K562 (cell line): ENCODE measurements at regions not wholly inside any gene's neighbourhood (a gene's known extent, or its start where the extent isn't known, plus 50 kb on each side); places are given as distances from the start of the nearest gene placed in this dataset.

Experiments used
- ATAC-seq: fragments of 200-7000 bp; cut with Tn5 transposase; 3 replicates; pipeline ENCODE4 v1.9.1; 2020; ENCODE audit warnings: moderate library complexity
- BruUV-seq: library from RNA; stranded (reverse); fragments of 400-500 nt; replicated peaks from 2 replicates; lab custom pipeline; 2021; lab: Mats Ljungman, UMichigan
- CTCF ChIA-PET: fragments of 300-600 bp; formaldehyde crosslinking; extraction: SDS; loops from one replicate; lab custom pipeline; 2021; ENCODE audit warnings: low intra/inter-chr PET ratio; lab: Yijun Ruan, JAX
- POLR2A ChIA-PET: fragments of 300-600, 350-650 bp; sonication (Branson Sonifier 250); formaldehyde crosslinking; extraction: SDS; loops from one replicate; lab custom pipeline; 2021; ENCODE audit warnings: antibody characterized with exemption, inconsistent platforms; lab: Yijun Ruan, JAX
- DNase-seq, 4 experiments: peaks; one replicate each; pipeline versions ENCODE4 v3.0.0 to v3.0.0-alpha.2; 2011 to 2018; ENCODE audit warnings: low spot score in 3 of 4, mixed read lengths in 3 of 4; ENCODE audit errors: extremely low read depth in 1 of 4
- FAIRE-seq: peaks from 2 replicates; lab custom pipeline; 2011; peaks lifted over from hg19 to GRCh38; lab: Jason Lieb, UNC
- H2AFZ ChIP-seq: 2 replicates; pipeline ENCODE4 v1.6.0; 2011; ENCODE audit warnings: low read depth, low read length, control low read depth, inconsistent platforms
- H3K27ac ChIP-seq: fragments of 200-600 bp; 3 replicates; pipeline ENCODE4 v1.8.0; 2011; ENCODE audit warnings: low read depth, mild to moderate bottlenecking, control low read depth, inconsistent platforms, low read length, moderate library complexity, mixed read lengths; ENCODE audit errors: extremely low read depth
- H3K27me3 ChIP-seq, 2 experiments: fragments of 300-600 bp in 1 of 2; 2 replicates in 1 of 2; 3 replicates in 1 of 2; pipeline versions ENCODE4 v1.6.0 to v1.8.0; 2011; ENCODE audit warnings: inconsistent platforms in 2 of 2, low read length in 2 of 2, mild to moderate bottlenecking in 1 of 2, mixed read lengths in 1 of 2, moderate library complexity in 1 of 2; ENCODE audit not compliant: control insufficient read depth in 2 of 2, insufficient read depth in 2 of 2
- H3K36me3 ChIP-seq: fragments of 300-600 bp; 3 replicates; pipeline ENCODE4 v1.8.0; 2011; ENCODE audit warnings: mild to moderate bottlenecking, low read length, inconsistent platforms; ENCODE audit not compliant: control insufficient read depth, insufficient read depth
- H3K4me1 ChIP-seq, 2 experiments: fragments of 200-600 bp in 1 of 2; replicated peaks in 1 of 2; 2 replicates in 1 of 2; 3 replicates in 1 of 2; pipeline versions ENCODE4 v1.5.1 to v1.8.0; 2011; ENCODE audit warnings: inconsistent platforms in 2 of 2, low read length in 2 of 2, mild to moderate bottlenecking in 1 of 2, mixed read lengths in 1 of 2, moderate library complexity in 1 of 2; ENCODE audit not compliant: control insufficient read depth in 2 of 2, insufficient read depth in 2 of 2
- H3K4me2 ChIP-seq: 2 replicates; pipeline ENCODE4 v1.6.1; 2011; ENCODE audit warnings: low read length, control low read depth, inconsistent platforms, mixed read lengths; ENCODE audit not compliant: insufficient read depth
- H3K4me3 ChIP-seq: fragments of 200-600 bp; sonication (generic), shearing (Covaris generic); 2 replicates; pipeline ENCODE4 v1.5.1; 2016; ENCODE audit warnings: control low read depth, inconsistent platforms
- H3K79me2 ChIP-seq: fragments of 200-600 bp; 3 replicates; pipeline ENCODE4 v1.8.0; 2011; ENCODE audit warnings: low read length, inconsistent platforms; ENCODE audit not compliant: control insufficient read depth, insufficient read depth
- H3K9ac ChIP-seq, 2 experiments: 2 replicates each; pipeline versions ENCODE4 v1.6.0 to v1.6.1; 2011; ENCODE audit warnings: low read depth in 2 of 2, low read length in 2 of 2, control low read depth in 1 of 2, inconsistent platforms in 1 of 2, mild to moderate bottlenecking in 1 of 2, mixed read lengths in 1 of 2; ENCODE audit not compliant: insufficient read depth in 1 of 2
- H3K9me1 ChIP-seq: one replicate; pipeline ENCODE4 v1.6.0; 2011; ENCODE audit warnings: inconsistent platforms, mild to moderate bottlenecking, low read length, moderate library complexity; ENCODE audit not compliant: control insufficient read depth, insufficient read depth
- H3K9me3 ChIP-seq: replicated peaks from 2 replicates; pipeline ENCODE4 v1.5.1; 2011; ENCODE audit warnings: low read depth, low read length, inconsistent platforms; ENCODE audit not compliant: control insufficient read depth, insufficient read depth
- H4K20me1 ChIP-seq: replicated peaks from 2 replicates; pipeline ENCODE4 v1.6.1; 2011; ENCODE audit warnings: low read length, inconsistent platforms, mixed read lengths; ENCODE audit not compliant: control insufficient read depth, insufficient read depth
- CTBP1 ChIP-seq: fragments of 450-650 bp; IDR thresholded peaks from 2 replicates; pipeline ENCODE4 v1.6.1; 2016; ENCODE audit warnings: borderline replicate concordance
- FUS ChIP-seq: fragments of 200-400 bp; formaldehyde crosslinking; optimal IDR thresholded peaks from 2 replicates; pipeline ENCODE3; 2017; ENCODE audit warnings: low read depth, low read length
- NFATC3 ChIP-seq: fragments of 450-650 bp; IDR thresholded peaks from 2 replicates; pipeline ENCODE4 v1.6.1; 2017; ENCODE audit warnings: mild to moderate bottlenecking
- NR2C1 ChIP-seq, 2 experiments: fragments of 450-650 bp; IDR thresholded peaks; 2 replicates each; pipeline ENCODE4 v1.6.1; 2017; ENCODE audit warnings: mild to moderate bottlenecking in 2 of 2, antibody characterized with exemption in 1 of 2, inconsistent platforms in 1 of 2, missing compliant biosample characterization in 1 of 2, missing genetic modification characterization in 1 of 2
- POLR3G ChIP-seq: IDR thresholded peaks from 2 replicates; pipeline ENCODE4 v1.6.1; 2011; ENCODE audit not compliant: insufficient read length, insufficient replicate concordance; ENCODE audit errors: extremely low read depth
- STAT5B ChIP-seq: fragments of 250-450 bp; sonication (Bioruptor Pico); IDR thresholded peaks from 2 replicates; pipeline ENCODE4 v1.8.0; 2021; ENCODE audit warnings: mild to moderate bottlenecking, inconsistent platforms
- TCFL5 ChIP-seq: fragments of 250-450 bp; sonication (Bioruptor Pico); conservative IDR thresholded peaks from 2 replicates; pipeline ENCODE4 v1.6.1; 2021; ENCODE audit warnings: mild to moderate bottlenecking, moderate library complexity, matching md5 sums
- ZNF696 ChIP-seq: fragments of 250-450 bp; sonication (Bioruptor Pico); conservative IDR thresholded peaks from 2 replicates; pipeline ENCODE4 v1.4.0; 2020; ENCODE audit warnings: mild to moderate bottlenecking, moderate library complexity
- ZNF75A ChIP-seq: fragments of 450-650 bp; formaldehyde crosslinking; IDR thresholded peaks from 2 replicates; pipeline ENCODE4 v1.4.0; 2020; ENCODE audit warnings: mild to moderate bottlenecking
- WGBS: fragments of 100-300 bp; shearing (Covaris generic); methylation state at CpG from one replicate; pipeline ENCODE4 v1.1.6; 2016; ENCODE audit warnings: low coverage, mixed read lengths; ENCODE audit not compliant: insufficient coverage; ENCODE audit errors: missing lambda C conversion rate; 5-methylcytosine and 5-hydroxymethylcytosine counted together
- in situ Hi-C: fragments of 300-500 bp; cut with MboI; formaldehyde crosslinking; loops from 4 replicates; pipeline ENCODE4 v1.15.0; 2018; ENCODE audit warnings: inconsistent platforms, mixed read lengths
- intact Hi-C: fragments of 100-400 bp; cut with micrococcal nuclease; formaldehyde crosslinking; loops from 2 replicates; pipeline ENCODE4 v1.14.2; 2022
- TF ChIP-seq, protein P1 (sequence below): sonication (generic); formaldehyde crosslinking; IDR thresholded peaks from 2 replicates; pipeline ENCODE4 v1.8.1; 2023; ENCODE audit warnings: mild to moderate bottlenecking, missing genetic modification reagents
- TF ChIP-seq, protein P2 (sequence below): fragments of 200-800 bp; sonication (Bioruptor generic); IDR thresholded peaks from 2 replicates; pipeline ENCODE4 v1.6.1; 2017; ENCODE audit warnings: missing genetic modification characterization, missing compliant biosample characterization
- TF ChIP-seq, protein P3 (sequence below), 2 experiments: fragments of 450-650 bp; formaldehyde crosslinking in 1 of 2; IDR thresholded peaks; 2 replicates each; pipeline versions ENCODE4 v1.4.0 to v1.6.1; 2014 to 2020; ENCODE audit warnings: mild to moderate bottlenecking in 2 of 2, borderline replicate concordance in 1 of 2, low read depth in 1 of 2

DNA sequence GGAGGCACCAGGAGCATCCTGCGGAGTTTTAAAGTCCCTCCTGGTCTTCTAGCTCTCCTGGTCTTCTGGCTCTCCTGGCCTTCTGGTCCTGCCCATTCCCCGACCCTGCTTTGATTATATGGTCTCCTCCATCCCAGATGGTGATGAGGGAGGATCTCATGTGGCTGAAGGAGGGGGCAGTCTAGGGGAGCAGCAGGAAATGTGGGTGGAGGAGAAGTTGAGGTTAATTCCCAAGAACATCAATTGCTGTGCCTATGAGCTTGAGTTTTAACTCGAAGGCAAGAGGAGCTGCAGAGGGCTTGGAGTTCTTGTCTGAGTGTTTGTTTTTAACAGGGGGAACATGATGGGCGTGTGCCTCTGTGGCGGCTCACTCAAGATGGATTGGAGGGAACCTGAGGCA, 408.8 kb downstream of the MATN1 start:
- ChIA-PET POLR2A (interaction anchor here (0.9 kb wide), 1 partner anchor 10 kb away, joined by 7 read pairs; no protein-coding TSS in a partner anchor), CTCF (no interaction called here)
- Histone ChIP-seq H3K27me3 (peaks cover 0 to 8% of the 10 kb centered on the region in 2 experiments; a peak in 3 of 5 replicates), H3K4me1 (no peaks in the 10 kb centered on the region), H3K36me3 (no peaks in the 10 kb centered on the region), H3K4me2 (no peak overlapping the region), H3K4me3 (no peak overlapping the region), H3K79me2 (no peaks in the 10 kb centered on the region), H4K20me1 (no peaks in the 10 kb centered on the region), H3K9ac (no peak overlapping the region), H3K9me1 (no peaks in the 10 kb centered on the region), H3K27ac (no peak overlapping the region), H3K9me3 (no peaks in the 10 kb centered on the region), H2AFZ (no peak overlapping the region)
- no peak for FAIRE-seq
- intact Hi-C loops, result no loop called here
- WGBS, result 3% methylated on average over 4 of the region's 5 CpGs
- DNase-seq, result no peak
- in situ Hi-C loops, result no loop called here
- BruUV-seq, result no TSS peak
- no peak for ATAC-seq
- no peak for TF ChIP-seq STAT5B (CRISPR knock-in tag)
- TF ChIP-seq TCFL5 (CRISPR knock-in tag), result no peak
- no peak for TF ChIP-seq POLR3G
- TF ChIP-seq ZNF75A (CRISPR knock-in tag), result no peak
- no peak for TF ChIP-seq CTBP1
- TF ChIP-seq NR2C1 (IDR thresholded peaks at IDR 0.05), result no peak
- no peak for TF ChIP-seq NR2C1 (tag; IDR thresholded peaks at IDR 0.05)
- TF ChIP-seq, protein P1, sequence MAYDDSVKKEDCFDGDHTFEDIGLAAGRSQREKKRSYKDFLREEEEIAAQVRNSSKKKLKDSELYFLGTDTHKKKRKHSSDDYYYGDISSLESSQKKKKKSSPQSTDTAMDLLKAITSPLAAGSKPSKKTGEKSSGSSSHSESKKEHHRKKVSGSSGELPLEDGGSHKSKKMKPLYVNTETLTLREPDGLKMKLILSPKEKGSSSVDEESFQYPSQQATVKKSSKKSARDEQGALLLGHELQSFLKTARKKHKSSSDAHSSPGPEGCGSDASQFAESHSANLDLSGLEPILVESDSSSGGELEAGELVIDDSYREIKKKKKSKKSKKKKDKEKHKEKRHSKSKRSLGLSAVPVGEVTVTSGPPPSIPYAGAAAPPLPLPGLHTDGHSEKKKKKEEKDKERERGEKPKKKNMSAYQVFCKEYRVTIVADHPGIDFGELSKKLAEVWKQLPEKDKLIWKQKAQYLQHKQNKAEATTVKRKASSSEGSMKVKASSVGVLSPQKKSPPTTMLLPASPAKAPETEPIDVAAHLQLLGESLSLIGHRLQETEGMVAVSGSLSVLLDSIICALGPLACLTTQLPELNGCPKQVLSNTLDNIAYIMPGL (CRISPR knock-in tag), result no peak
- TF ChIP-seq, protein P2, sequence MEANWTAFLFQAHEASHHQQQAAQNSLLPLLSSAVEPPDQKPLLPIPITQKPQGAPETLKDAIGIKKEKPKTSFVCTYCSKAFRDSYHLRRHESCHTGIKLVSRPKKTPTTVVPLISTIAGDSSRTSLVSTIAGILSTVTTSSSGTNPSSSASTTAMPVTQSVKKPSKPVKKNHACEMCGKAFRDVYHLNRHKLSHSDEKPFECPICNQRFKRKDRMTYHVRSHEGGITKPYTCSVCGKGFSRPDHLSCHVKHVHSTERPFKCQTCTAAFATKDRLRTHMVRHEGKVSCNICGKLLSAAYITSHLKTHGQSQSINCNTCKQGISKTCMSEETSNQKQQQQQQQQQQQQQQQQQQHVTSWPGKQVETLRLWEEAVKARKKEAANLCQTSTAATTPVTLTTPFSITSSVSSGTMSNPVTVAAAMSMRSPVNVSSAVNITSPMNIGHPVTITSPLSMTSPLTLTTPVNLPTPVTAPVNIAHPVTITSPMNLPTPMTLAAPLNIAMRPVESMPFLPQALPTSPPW (CRISPR knock-in tag), result no peak
- no peak for TF ChIP-seq NFATC3
- no peak for TF ChIP-seq FUS
- TF ChIP-seq, protein P3, sequence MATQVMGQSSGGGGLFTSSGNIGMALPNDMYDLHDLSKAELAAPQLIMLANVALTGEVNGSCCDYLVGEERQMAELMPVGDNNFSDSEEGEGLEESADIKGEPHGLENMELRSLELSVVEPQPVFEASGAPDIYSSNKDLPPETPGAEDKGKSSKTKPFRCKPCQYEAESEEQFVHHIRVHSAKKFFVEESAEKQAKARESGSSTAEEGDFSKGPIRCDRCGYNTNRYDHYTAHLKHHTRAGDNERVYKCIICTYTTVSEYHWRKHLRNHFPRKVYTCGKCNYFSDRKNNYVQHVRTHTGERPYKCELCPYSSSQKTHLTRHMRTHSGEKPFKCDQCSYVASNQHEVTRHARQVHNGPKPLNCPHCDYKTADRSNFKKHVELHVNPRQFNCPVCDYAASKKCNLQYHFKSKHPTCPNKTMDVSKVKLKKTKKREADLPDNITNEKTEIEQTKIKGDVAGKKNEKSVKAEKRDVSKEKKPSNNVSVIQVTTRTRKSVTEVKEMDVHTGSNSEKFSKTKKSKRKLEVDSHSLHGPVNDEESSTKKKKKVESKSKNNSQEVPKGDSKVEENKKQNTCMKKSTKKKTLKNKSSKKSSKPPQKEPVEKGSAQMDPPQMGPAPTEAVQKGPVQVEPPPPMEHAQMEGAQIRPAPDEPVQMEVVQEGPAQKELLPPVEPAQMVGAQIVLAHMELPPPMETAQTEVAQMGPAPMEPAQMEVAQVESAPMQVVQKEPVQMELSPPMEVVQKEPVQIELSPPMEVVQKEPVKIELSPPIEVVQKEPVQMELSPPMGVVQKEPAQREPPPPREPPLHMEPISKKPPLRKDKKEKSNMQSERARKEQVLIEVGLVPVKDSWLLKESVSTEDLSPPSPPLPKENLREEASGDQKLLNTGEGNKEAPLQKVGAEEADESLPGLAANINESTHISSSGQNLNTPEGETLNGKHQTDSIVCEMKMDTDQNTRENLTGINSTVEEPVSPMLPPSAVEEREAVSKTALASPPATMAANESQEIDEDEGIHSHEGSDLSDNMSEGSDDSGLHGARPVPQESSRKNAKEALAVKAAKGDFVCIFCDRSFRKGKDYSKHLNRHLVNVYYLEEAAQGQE (IDR thresholded peaks at IDR 0.05; ENCODE audit: borderline replicate concordance), result no peak
- TF ChIP-seq, protein P3 (CRISPR knock-in tag; IDR thresholded peaks at IDR 0.05; ENCODE audit: low read depth), result no peak
- TF ChIP-seq ZNF696, result no peak
